K562 (cell line): ENCODE measurements at regions not wholly inside any gene's neighbourhood (a gene's known extent, or its start where the extent isn't known, plus 50 kb on each side); places are given as distances from the start of the nearest gene placed in this dataset.

Experiments
- ATAC-seq: fragments of 200-7000 bp; cut with Tn5 transposase; 3 replicates; pipeline ENCODE4 v1.9.1; 2020; ENCODE audit warnings: moderate library complexity
- BruUV-seq: library from RNA; stranded (reverse); fragments of 400-500 nt; replicated peaks from 2 replicates; lab custom pipeline; 2021; lab: Mats Ljungman, UMichigan
- CTCF ChIA-PET: fragments of 300-600 bp; formaldehyde crosslinking; extraction: SDS; loops from one replicate; lab custom pipeline; 2021; ENCODE audit warnings: low intra/inter-chr PET ratio; lab: Yijun Ruan, JAX
- POLR2A ChIA-PET: fragments of 300-600, 350-650 bp; sonication (Branson Sonifier 250); formaldehyde crosslinking; extraction: SDS; loops from one replicate; lab custom pipeline; 2021; ENCODE audit warnings: antibody characterized with exemption, inconsistent platforms; lab: Yijun Ruan, JAX
- DNase-seq, 4 experiments: peaks; one replicate each; pipeline versions ENCODE4 v3.0.0 to v3.0.0-alpha.2; 2011 to 2018; ENCODE audit warnings: low spot score in 3 of 4, mixed read lengths in 3 of 4; ENCODE audit errors: extremely low read depth in 1 of 4
- FAIRE-seq: peaks from 2 replicates; lab custom pipeline; 2011; peaks lifted over from hg19 to GRCh38; lab: Jason Lieb, UNC
- H2AFZ ChIP-seq: 2 replicates; pipeline ENCODE4 v1.6.0; 2011; ENCODE audit warnings: low read depth, low read length, control low read depth, inconsistent platforms
- H3K27ac ChIP-seq: fragments of 200-600 bp; 3 replicates; pipeline ENCODE4 v1.8.0; 2011; ENCODE audit warnings: low read depth, mild to moderate bottlenecking, control low read depth, inconsistent platforms, low read length, moderate library complexity, mixed read lengths; ENCODE audit errors: extremely low read depth
- H3K27me3 ChIP-seq, 2 experiments: fragments of 300-600 bp in 1 of 2; 2 replicates in 1 of 2; 3 replicates in 1 of 2; pipeline versions ENCODE4 v1.6.0 to v1.8.0; 2011; ENCODE audit warnings: inconsistent platforms in 2 of 2, low read length in 2 of 2, mild to moderate bottlenecking in 1 of 2, mixed read lengths in 1 of 2, moderate library complexity in 1 of 2; ENCODE audit not compliant: control insufficient read depth in 2 of 2, insufficient read depth in 2 of 2
- H3K36me3 ChIP-seq: fragments of 300-600 bp; 3 replicates; pipeline ENCODE4 v1.8.0; 2011; ENCODE audit warnings: mild to moderate bottlenecking, low read length, inconsistent platforms; ENCODE audit not compliant: control insufficient read depth, insufficient read depth
- H3K4me1 ChIP-seq, 2 experiments: fragments of 200-600 bp in 1 of 2; replicated peaks in 1 of 2; 2 replicates in 1 of 2; 3 replicates in 1 of 2; pipeline versions ENCODE4 v1.5.1 to v1.8.0; 2011; ENCODE audit warnings: inconsistent platforms in 2 of 2, low read length in 2 of 2, mild to moderate bottlenecking in 1 of 2, mixed read lengths in 1 of 2, moderate library complexity in 1 of 2; ENCODE audit not compliant: control insufficient read depth in 2 of 2, insufficient read depth in 2 of 2
- H3K4me2 ChIP-seq: 2 replicates; pipeline ENCODE4 v1.6.1; 2011; ENCODE audit warnings: low read length, control low read depth, inconsistent platforms, mixed read lengths; ENCODE audit not compliant: insufficient read depth
- H3K4me3 ChIP-seq: fragments of 200-600 bp; sonication (generic), shearing (Covaris generic); 2 replicates; pipeline ENCODE4 v1.5.1; 2016; ENCODE audit warnings: control low read depth, inconsistent platforms
- H3K79me2 ChIP-seq: fragments of 200-600 bp; 3 replicates; pipeline ENCODE4 v1.8.0; 2011; ENCODE audit warnings: low read length, inconsistent platforms; ENCODE audit not compliant: control insufficient read depth, insufficient read depth
- H3K9ac ChIP-seq, 2 experiments: 2 replicates each; pipeline versions ENCODE4 v1.6.0 to v1.6.1; 2011; ENCODE audit warnings: low read depth in 2 of 2, low read length in 2 of 2, control low read depth in 1 of 2, inconsistent platforms in 1 of 2, mild to moderate bottlenecking in 1 of 2, mixed read lengths in 1 of 2; ENCODE audit not compliant: insufficient read depth in 1 of 2
- H3K9me1 ChIP-seq: one replicate; pipeline ENCODE4 v1.6.0; 2011; ENCODE audit warnings: inconsistent platforms, mild to moderate bottlenecking, low read length, moderate library complexity; ENCODE audit not compliant: control insufficient read depth, insufficient read depth
- H3K9me3 ChIP-seq: replicated peaks from 2 replicates; pipeline ENCODE4 v1.5.1; 2011; ENCODE audit warnings: low read depth, low read length, inconsistent platforms; ENCODE audit not compliant: control insufficient read depth, insufficient read depth
- H4K20me1 ChIP-seq: replicated peaks from 2 replicates; pipeline ENCODE4 v1.6.1; 2011; ENCODE audit warnings: low read length, inconsistent platforms, mixed read lengths; ENCODE audit not compliant: control insufficient read depth, insufficient read depth
- CEBPB ChIP-seq: fragments of 450-650 bp; IDR thresholded peaks from 2 replicates; pipeline ENCODE4 v1.6.1; 2016; ENCODE audit warnings: missing genetic modification characterization, missing compliant biosample characterization
- CHAMP1 ChIP-seq: fragments of 450-650 bp; IDR thresholded peaks from 2 replicates; pipeline ENCODE4 v1.6.1; 2016; ENCODE audit warnings: mild to moderate bottlenecking
- MXI1 ChIP-seq: IDR thresholded peaks from 2 replicates; pipeline ENCODE4 v1.6.1; 2011; ENCODE audit warnings: low read depth, mild to moderate bottlenecking, improper control_type of control experiment, low read length
- PHF20 ChIP-seq: fragments of 450-650 bp; IDR thresholded peaks from 2 replicates; pipeline ENCODE4 v1.6.1; 2018; ENCODE audit not compliant: partially characterized antibody
- PPARD ChIP-seq: fragments of 250-450 bp; sonication (Bioruptor Pico); IDR thresholded peaks from 2 replicates; pipeline ENCODE4 v1.8.0; 2022; ENCODE audit warnings: inconsistent platforms, mild to moderate bottlenecking, moderate library complexity
- RFX1 ChIP-seq: fragments of 450-650 bp; IDR thresholded peaks from 2 replicates; pipeline ENCODE4 v1.6.1; 2016; ENCODE audit warnings: mild to moderate bottlenecking, moderate library complexity
- WGBS: fragments of 100-300 bp; shearing (Covaris generic); methylation state at CpG from one replicate; pipeline ENCODE4 v1.1.6; 2016; ENCODE audit warnings: low coverage, mixed read lengths; ENCODE audit not compliant: insufficient coverage; ENCODE audit errors: missing lambda C conversion rate; 5-methylcytosine and 5-hydroxymethylcytosine counted together
- in situ Hi-C: fragments of 300-500 bp; cut with MboI; formaldehyde crosslinking; loops from 4 replicates; pipeline ENCODE4 v1.15.0; 2018; ENCODE audit warnings: inconsistent platforms, mixed read lengths
- intact Hi-C: fragments of 100-400 bp; cut with micrococcal nuclease; formaldehyde crosslinking; loops from 2 replicates; pipeline ENCODE4 v1.14.2; 2022

- intact Hi-C loops (no loop called here), in situ Hi-C loops (no loop called here)
- 0% methylated on average over 1 of the region's 1 CpG for WGBS
- H3K9me3 ChIP-seq, result no peaks in the 10 kb centered on the region
- CTCF ChIA-PET, result no interaction called here
- no peaks in the 10 kb centered on the region for H3K79me2 ChIP-seq
- no peak for ATAC-seq
- TF ChIP-seq PHF20 (no peak), CHAMP1 (no peak), RFX1 (no peak)
- H3K9me1 ChIP-seq, result no peaks in the 10 kb centered on the region
- no peak overlapping the region for H2AFZ ChIP-seq
- DNase-seq, result no peak
- H3K4me1 ChIP-seq, result no peaks in the 10 kb centered on the region
- H3K27ac ChIP-seq, result no peak overlapping the region
- POLR2A ChIA-PET, result no interaction called here
- no peaks in the 10 kb centered on the region for H3K36me3 ChIP-seq
- no peak overlapping the region for H3K4me3 ChIP-seq
- H3K9ac ChIP-seq, result no peak overlapping the region
- no peak overlapping the region for H3K4me2 ChIP-seq
- no TSS peak for BruUV-seq
- FAIRE-seq, result no peak
- H3K27me3 ChIP-seq, result no peaks in the 10 kb centered on the region
- H4K20me1 ChIP-seq, result no peaks in the 10 kb centered on the region
Measured at GRCh38 chr3:75218577-75218976, 445.6 kb upstream of the FRG2C start.

GRCh38 chr3:75220932-75221331 is 443.2 kb upstream of the FRG2C start:
- Histone ChIP-seq H3K79me2 (no peaks in the 10 kb centered on the region), H3K9ac (no peak overlapping the region), H3K4me3 (no peak overlapping the region), H3K9me3 (no peaks in the 10 kb centered on the region), H3K9me1 (no peaks in the 10 kb centered on the region), H3K4me2 (no peak overlapping the region), H3K27ac (no peak overlapping the region), H3K27me3 (no peaks in the 10 kb centered on the region), H2AFZ (no peak overlapping the region), H3K36me3 (no peaks in the 10 kb centered on the region), H4K20me1 (no peaks in the 10 kb centered on the region), H3K4me1 (no peaks in the 10 kb centered on the region)
- WGBS, result 0% methylated on average over 2 of the region's 4 CpGs
- no peak for ATAC-seq
- in situ Hi-C loops, result no loop called here
- TF ChIP-seq PPARD (CRISPR knock-in tag), result no peak
- TF ChIP-seq MXI1, result no peak
- TF ChIP-seq CEBPB (tag), result no peak
- no peak for FAIRE-seq
- intact Hi-C loops, result no loop called here
- BruUV-seq, result no TSS peak
- no peak for DNase-seq
- ChIA-PET CTCF (no interaction called here), POLR2A (no interaction called here)
